Naive thymus-derived CD4-positive, alpha-beta T cell (primary cell): ENCODE measurements at regions not wholly inside any gene's neighbourhood (a gene's known extent, or its start where the extent isn't known, plus 50 kb on each side); places are given as distances from the start of the nearest gene placed in this dataset.

Source experiments
- ATAC-seq: fragments of 150-1000 bp; cut with Tn5 transposase; 2 replicates; pipeline ENCODE4 v1.10.0; 2021; ENCODE audit warnings: mild to moderate bottlenecking, moderate library complexity
- CTCF ChIA-PET: fragments of 350-600 bp; sonication (Branson Sonifier 250); formaldehyde crosslinking; loops from one replicate; lab custom pipeline; 2021; ENCODE audit warnings: antibody characterized with exemption; lab: Charles Lee
- POLR2A ChIA-PET: fragments of 350-600 bp; sonication (Branson Sonifier 250); formaldehyde crosslinking; loops from one replicate; lab custom pipeline; 2021; ENCODE audit warnings: antibody characterized with exemption, inconsistent platforms; lab: Charles Lee
- DNase-seq, 9 donors: peaks; one replicate each; pipeline versions ENCODE4 v3.0.0 to v3.0.0-alpha.2; 2020 to 2022; ENCODE audit warnings: mixed read lengths in 1 of 9
- H3K27ac ChIP-seq: one replicate; pipeline ENCODE4 v1.7.0; 2013; ENCODE audit warnings: mild to moderate bottlenecking, low read depth, low read length, moderate library complexity
- H3K27me3 ChIP-seq, 2 donors: one replicate each; pipeline ENCODE4 v1.7.0; 2013; ENCODE audit warnings: low read length in 2 of 2, mild to moderate bottlenecking in 2 of 2, moderate library complexity in 2 of 2; ENCODE audit not compliant: control insufficient read depth in 2 of 2, insufficient read depth in 2 of 2
- H3K36me3 ChIP-seq, 3 experiments: 1 replicate in 2 of 3; 2 replicates in 1 of 3; pipeline ENCODE4 v1.7.0; 2013; ENCODE audit warnings: low read length in 3 of 3, mild to moderate bottlenecking in 3 of 3, moderate library complexity in 1 of 3; ENCODE audit not compliant: insufficient read depth in 3 of 3, control insufficient read depth in 2 of 3
- H3K4me1 ChIP-seq, 2 donors: one replicate each; pipeline ENCODE4 v1.7.0; 2013; ENCODE audit warnings: low read length in 2 of 2, mild to moderate bottlenecking in 2 of 2, moderate library complexity in 1 of 2; ENCODE audit not compliant: control insufficient read depth in 2 of 2, insufficient read depth in 2 of 2
- H3K4me3 ChIP-seq: 2 replicates; pipeline ENCODE4 v1.7.0; 2013; ENCODE audit warnings: mild to moderate bottlenecking, low read length
- H3K9me3 ChIP-seq, 3 experiments: 1 replicate in 2 of 3; 2 replicates in 1 of 3; pipeline ENCODE4 v1.7.0; 2013; ENCODE audit warnings: low read length in 3 of 3; ENCODE audit not compliant: control insufficient read depth in 2 of 3
- H3K27ac Mint-ChIP-seq, 9 donors: one replicate each; pipeline ENCODE4 v1.8.0; 2020 to 2022; ENCODE audit warnings: mixed read lengths in 9 of 9, mild to moderate bottlenecking in 8 of 9, moderate library complexity in 5 of 9, inconsistent platforms in 2 of 9
- H3K27me3 Mint-ChIP-seq, 5 donors: one replicate each; pipeline ENCODE4 v1.8.0; 2021 to 2022; ENCODE audit warnings: mixed read lengths in 5 of 5, mild to moderate bottlenecking in 1 of 5
- H3K36me3 Mint-ChIP-seq, 5 donors: one replicate each; pipeline ENCODE4 v1.8.0; 2020 to 2022; ENCODE audit warnings: mixed read lengths in 5 of 5, mild to moderate bottlenecking in 3 of 5, inconsistent platforms in 1 of 5
- H3K4me1 Mint-ChIP-seq, 7 donors: one replicate each; pipeline ENCODE4 v1.8.0; 2020 to 2022; ENCODE audit warnings: mixed read lengths in 7 of 7, mild to moderate bottlenecking in 3 of 7, inconsistent platforms in 1 of 7
- H3K4me3 Mint-ChIP-seq, 10 donors: one replicate each; pipeline ENCODE4 v1.8.0; 2020 to 2022; ENCODE audit warnings: mild to moderate bottlenecking in 10 of 10, mixed read lengths in 10 of 10, moderate library complexity in 6 of 10, inconsistent platforms in 2 of 10
- H3K9me3 Mint-ChIP-seq, 11 donors: one replicate each; pipeline ENCODE4 v1.8.0; 2020 to 2022; ENCODE audit warnings: mixed read lengths in 11 of 11, mild to moderate bottlenecking in 4 of 11, inconsistent platforms in 1 of 11, moderate library complexity in 1 of 11
- intact Hi-C, 2 donors: fragments of 100-400 bp; cut with micrococcal nuclease; formaldehyde crosslinking; loops; one replicate each; pipeline ENCODE4 v1.15.1; 2023

DNA sequence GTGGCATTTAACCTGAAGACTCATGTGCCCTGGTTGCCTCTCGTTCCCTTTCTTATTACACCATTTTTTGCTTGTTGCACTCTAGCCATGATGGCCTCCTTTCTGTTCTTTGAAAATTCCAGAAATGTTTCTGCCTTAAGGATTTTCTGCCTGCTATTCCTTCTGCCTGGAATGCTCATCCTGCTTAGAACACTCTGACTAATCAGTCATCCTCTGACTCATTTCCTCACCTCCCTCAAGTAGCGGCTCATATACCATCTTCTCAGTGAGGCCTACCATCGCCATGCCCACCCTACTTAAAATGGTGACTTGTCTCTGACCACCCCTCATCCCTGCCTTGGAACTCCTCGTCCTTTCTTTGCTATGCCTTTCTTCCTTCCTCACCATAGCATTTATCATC is 68.8 kb downstream of the KIF4B start:
- no peaks in the 10 kb centered on the region for H3K36me3 Mint-ChIP-seq
- H3K9me3 Mint-ChIP-seq: peaks cover 0 to 4% (median 0%) of the 10 kb centered on the region in 11 donors
- Histone ChIP-seq H3K27me3 (peaks cover 0 to 3% of the 10 kb centered on the region in 2 donors), H3K9me3 (no peaks in the 10 kb centered on the region), H3K4me1 (no peaks in the 10 kb centered on the region), H3K27ac (no peak overlapping the region), H3K4me3 (no peak overlapping the region), H3K36me3 (no peaks in the 10 kb centered on the region)
- no peak for ATAC-seq
- ChIA-PET CTCF (no interaction called here), POLR2A (no interaction called here)
- peaks cover 2 to 35% (median 10%) of the 10 kb centered on the region in 5 donors for H3K27me3 Mint-ChIP-seq
- no peak overlapping the region for H3K27ac Mint-ChIP-seq
- no peaks in the 10 kb centered on the region for H3K4me1 Mint-ChIP-seq
- intact Hi-C loops: no loop called here
- no peak for DNase-seq
- no peak overlapping the region for H3K4me3 Mint-ChIP-seq

DNA sequence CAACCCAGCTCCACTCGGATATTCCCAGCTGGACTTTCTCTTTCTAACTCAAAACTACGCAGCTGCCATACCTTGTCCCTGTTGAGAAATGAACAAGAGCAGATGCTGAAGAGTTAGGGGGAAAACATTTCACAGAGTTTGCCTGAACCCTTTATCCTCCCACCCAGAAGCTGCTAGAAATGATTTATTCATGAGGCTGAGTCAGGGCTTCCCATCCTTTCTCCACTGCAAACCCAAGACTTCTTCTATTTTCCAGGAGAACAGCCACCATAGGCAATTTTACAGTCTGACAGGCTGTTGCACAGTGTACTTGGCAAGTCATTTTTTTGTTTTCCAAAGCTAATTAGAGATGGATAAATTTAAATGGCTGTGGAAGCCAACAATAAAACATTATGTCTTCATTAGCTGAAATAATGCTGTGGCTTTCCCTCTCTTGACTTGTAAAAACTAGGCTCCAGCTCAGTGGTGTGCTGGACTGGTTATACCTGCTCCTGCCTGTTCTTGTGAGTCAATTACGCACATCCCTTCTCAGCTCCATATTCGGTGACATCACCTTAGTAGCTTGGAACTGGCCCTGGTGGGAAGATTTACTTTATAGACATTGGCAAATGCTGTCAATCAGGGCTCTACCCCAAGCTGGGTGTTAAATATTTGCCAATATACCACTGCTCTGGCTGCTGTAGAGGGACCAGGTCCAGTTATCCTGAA is 71.9 kb downstream of the KIF4B start:
- peaks cover 0 to 38% (median 16%) of the 10 kb centered on the region in 5 donors for H3K27me3 Mint-ChIP-seq
- no peaks in the 10 kb centered on the region for H3K4me1 ChIP-seq
- no peak overlapping the region for H3K27ac ChIP-seq
- no peaks in the 10 kb centered on the region for H3K9me3 ChIP-seq
- intact Hi-C loops: no loop called here
- no peak overlapping the region for H3K27ac Mint-ChIP-seq
- ChIA-PET POLR2A (no interaction called here), CTCF (no interaction called here)
- H3K4me3 ChIP-seq: no peak overlapping the region
- H3K27me3 ChIP-seq: peaks cover 0 to 3% of the 10 kb centered on the region in 2 donors
- H3K36me3 Mint-ChIP-seq: no peaks in the 10 kb centered on the region
- no peak for ATAC-seq
- H3K4me1 Mint-ChIP-seq: no peaks in the 10 kb centered on the region
- DNase-seq: no peak
- H3K4me3 Mint-ChIP-seq: no peak overlapping the region
- H3K36me3 ChIP-seq: no peaks in the 10 kb centered on the region
- H3K9me3 Mint-ChIP-seq: peaks cover 0 to 3% (median 0%) of the 10 kb centered on the region in 11 donors

DNA sequence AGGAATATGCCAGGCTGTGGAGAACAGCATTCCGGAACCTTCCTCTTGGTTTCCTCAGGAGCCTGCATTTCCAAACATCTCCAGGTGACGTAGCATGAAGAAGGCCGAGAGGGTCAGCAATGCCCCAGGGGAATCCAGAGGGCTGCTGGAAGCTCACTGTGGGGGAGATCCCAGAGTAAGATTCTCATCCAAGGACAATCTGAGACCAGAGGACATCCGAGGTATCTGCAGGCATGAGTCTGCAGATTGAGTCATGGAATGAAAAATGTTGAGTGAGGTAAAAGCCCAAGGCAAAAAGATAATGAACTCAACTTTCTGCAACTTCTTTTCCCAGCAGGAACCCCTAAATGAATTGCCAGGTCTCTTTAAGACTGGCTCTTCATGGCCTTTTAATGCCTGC is 73.5 kb downstream of the KIF4B start:
- H3K9me3 Mint-ChIP-seq: peaks cover 0 to 3% (median 0%) of the 10 kb centered on the region in 11 donors
- peaks cover 0 to 28% (median 18%) of the 10 kb centered on the region in 5 donors for H3K27me3 Mint-ChIP-seq
- intact Hi-C loops: no loop called here
- H3K4me3 ChIP-seq: no peak overlapping the region
- H3K27ac Mint-ChIP-seq: no peak overlapping the region
- DNase-seq (no peak), ATAC-seq (no peak)
- H3K27ac ChIP-seq: no peak overlapping the region
- no peaks in the 10 kb centered on the region for H3K27me3 ChIP-seq
- no peak overlapping the region for H3K4me3 Mint-ChIP-seq
- no peaks in the 10 kb centered on the region for H3K9me3 ChIP-seq
- no peaks in the 10 kb centered on the region for H3K4me1 ChIP-seq
- ChIA-PET POLR2A (no interaction called here), CTCF (no interaction called here)
- no peaks in the 10 kb centered on the region for H3K36me3 ChIP-seq
- no peaks in the 10 kb centered on the region for H3K36me3 Mint-ChIP-seq
- H3K4me1 Mint-ChIP-seq: no peaks in the 10 kb centered on the region

DNA sequence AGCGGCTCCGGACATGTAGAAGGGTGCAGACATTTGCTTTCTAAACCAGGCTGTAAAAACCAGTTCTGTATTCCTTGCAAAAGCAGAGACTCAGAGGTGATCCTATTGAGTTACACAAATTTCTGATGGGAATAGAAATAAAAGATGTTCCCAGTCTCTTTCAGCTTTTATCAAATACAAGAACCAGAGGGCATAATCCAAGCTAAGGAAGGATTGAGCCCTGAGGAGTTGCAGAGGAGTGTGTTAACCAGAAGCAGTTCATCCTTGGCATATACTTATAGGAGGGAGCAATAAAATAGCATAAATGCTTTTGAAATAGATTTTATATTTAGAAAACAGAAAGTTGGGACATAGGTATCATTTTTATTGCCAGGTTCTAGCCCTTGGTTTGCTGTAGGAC is 75.3 kb downstream of the KIF4B start:
- ChIA-PET CTCF (no interaction called here), POLR2A (no interaction called here)
- Histone ChIP-seq H3K27me3 (no peaks in the 10 kb centered on the region), H3K4me1 (no peaks in the 10 kb centered on the region), H3K36me3 (no peaks in the 10 kb centered on the region), H3K4me3 (no peak overlapping the region), H3K27ac (no peak overlapping the region), H3K9me3 (no peaks in the 10 kb centered on the region)
- DNase-seq: no peak
- Mint-ChIP-seq H3K4me3 (no peak overlapping the region), H3K36me3 (no peaks in the 10 kb centered on the region), H3K9me3 (no peaks in the 10 kb centered on the region), H3K27ac (no peak overlapping the region), H3K27me3 (peaks cover 0 to 33% (median 16%) of the 10 kb centered on the region in 5 donors), H3K4me1 (peaks cover 0 to 4% (median 0%) of the 10 kb centered on the region in 7 donors)
- intact Hi-C loops: no loop called here
- ATAC-seq: no peak

DNA sequence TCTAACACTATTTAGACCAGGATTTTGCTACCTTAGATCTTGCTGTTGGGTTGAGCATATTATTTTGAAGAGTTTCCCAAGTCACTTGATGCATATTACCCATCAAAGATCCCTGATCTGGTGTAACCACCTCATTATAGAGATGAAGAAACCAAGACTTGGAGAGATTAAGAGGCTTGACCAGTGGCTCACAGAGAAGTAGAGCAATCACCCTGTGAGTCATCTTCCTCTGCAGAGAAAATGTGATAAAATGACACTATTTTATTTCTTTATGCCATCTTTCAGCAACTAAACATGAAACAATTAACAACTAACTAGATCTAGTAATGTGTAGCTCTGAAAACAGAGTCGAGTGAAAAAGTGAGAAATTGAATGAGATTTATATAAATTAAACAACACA is 76.1 kb downstream of the KIF4B start:
- H3K27ac Mint-ChIP-seq: no peak overlapping the region
- H3K4me3 Mint-ChIP-seq: no peak overlapping the region

DNA sequence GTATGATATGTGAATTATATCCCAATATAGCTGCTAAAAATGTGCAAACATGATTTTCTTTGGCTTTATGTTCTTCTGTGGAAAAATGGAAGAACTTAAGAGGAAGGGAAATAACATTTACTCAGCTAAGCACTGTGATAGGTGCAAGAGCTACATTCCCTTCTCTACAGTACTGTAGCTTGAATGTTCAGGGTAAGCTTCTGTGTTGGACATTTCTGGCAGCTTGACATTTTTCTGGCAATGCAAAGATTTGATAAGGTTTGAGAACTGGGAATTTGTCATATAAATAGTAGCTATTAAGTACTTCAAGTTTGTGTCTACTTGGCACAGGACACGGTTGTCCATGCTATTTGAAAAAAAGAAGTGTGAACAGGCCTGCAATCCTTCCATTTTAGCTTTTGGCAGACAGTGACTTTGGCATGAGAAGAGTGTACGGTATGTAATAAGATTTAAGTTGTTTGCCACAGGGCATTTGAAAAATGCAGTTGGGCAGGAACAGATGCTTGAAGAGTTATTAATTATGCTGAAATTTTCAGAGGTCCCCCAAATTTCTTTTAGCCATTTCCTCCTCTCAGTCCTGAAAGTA is 77.6 kb downstream of the KIF4B start:
- H3K27me3 Mint-ChIP-seq: peaks cover 0 to 39% (median 27%) of the 10 kb centered on the region in 5 donors
- DNase-seq (no peak), ATAC-seq (no peak)
- no peaks in the 10 kb centered on the region for H3K36me3 ChIP-seq
- peaks cover 0 to 1% (median 0%) of the 10 kb centered on the region in 11 donors for H3K9me3 Mint-ChIP-seq
- no peak overlapping the region for H3K27ac Mint-ChIP-seq
- CTCF ChIA-PET: interaction anchor here (0.6 kb wide), 1 partner anchor 1990 kb away, joined by 3 read pairs; no protein-coding TSS in a partner anchor
- peaks cover 0 to 4% (median 0%) of the 10 kb centered on the region in 7 donors for H3K4me1 Mint-ChIP-seq
- H3K27ac ChIP-seq: no peak overlapping the region
- POLR2A ChIA-PET: no interaction called here
- no peaks in the 10 kb centered on the region for H3K9me3 ChIP-seq
- no peaks in the 10 kb centered on the region for H3K36me3 Mint-ChIP-seq
- H3K27me3 ChIP-seq: no peaks in the 10 kb centered on the region
- H3K4me3 ChIP-seq: no peak overlapping the region
- no peaks in the 10 kb centered on the region for H3K4me1 ChIP-seq
- H3K4me3 Mint-ChIP-seq: no peak overlapping the region
- intact Hi-C loops: no loop called here

More for the DNA sequence above, 76.1 kb downstream of the KIF4B start:
- H3K9me3 Mint-ChIP-seq: no peaks in the 10 kb centered on the region
- H3K27me3 Mint-ChIP-seq: peaks cover 0 to 35% (median 20%) of the 10 kb centered on the region in 5 donors
- ATAC-seq (no peak), DNase-seq (no peak)
- H3K4me1 ChIP-seq: no peaks in the 10 kb centered on the region
- ChIA-PET POLR2A (no interaction called here), CTCF (no interaction called here)
- no peak overlapping the region for H3K27ac ChIP-seq
- peaks cover 0 to 4% (median 0%) of the 10 kb centered on the region in 7 donors for H3K4me1 Mint-ChIP-seq
- no peaks in the 10 kb centered on the region for H3K36me3 Mint-ChIP-seq
- no peak overlapping the region for H3K4me3 ChIP-seq
- no peaks in the 10 kb centered on the region for H3K36me3 ChIP-seq
- intact Hi-C loops: no loop called here
- H3K27me3 ChIP-seq: no peaks in the 10 kb centered on the region
- H3K9me3 ChIP-seq: no peaks in the 10 kb centered on the region
